Smooth muscle cell (in vitro differentiated cells): ENCODE measurements at regions not wholly inside any gene's neighbourhood (a gene's known extent, or its start where the extent isn't known, plus 50 kb on each side); places are given as distances from the start of the nearest gene placed in this dataset.

ENCODE experiments used
- DNase-seq: peaks from one replicate; lab custom pipeline; 2025; ENCODE audit not compliant: unreplicated experiment; lab: John Stamatoyannopoulos, UW
- H2AFZ ChIP-seq: fragments of 200-600 bp; sonication (generic); 2 replicates; pipeline ENCODE4 v1.6.0; 2016; ENCODE audit warnings: antibody characterized with exemption, low read depth, mild to moderate bottlenecking
- H3F3A ChIP-seq: fragments of 200-600 bp; sonication (generic); 2 replicates; pipeline ENCODE4 v1.6.0; 2017; ENCODE audit warnings: antibody characterized with exemption, low read depth
- H3K27ac ChIP-seq: fragments of 200-600 bp; sonication (generic); 2 replicates; pipeline ENCODE4 v1.5.1; 2016; ENCODE audit warnings: low read depth, mild to moderate bottlenecking
- H3K27me3 ChIP-seq: fragments of 200-600 bp; sonication (generic); 2 replicates; pipeline ENCODE4 v1.6.1; 2016; ENCODE audit warnings: low read depth, mild to moderate bottlenecking
- H3K36me3 ChIP-seq: fragments of 200-600 bp; sonication (generic); 2 replicates; pipeline ENCODE4 v1.5.1; 2016; ENCODE audit warnings: low read depth
- H3K4me1 ChIP-seq: fragments of 200-600 bp; sonication (generic); 2 replicates; pipeline ENCODE4 v1.5.1; 2016; ENCODE audit warnings: low read depth
- H3K4me2 ChIP-seq: fragments of 200-600 bp; sonication (generic); 2 replicates; pipeline ENCODE4 v1.6.0; 2016; ENCODE audit warnings: mild to moderate bottlenecking
- H3K4me3 ChIP-seq: fragments of 200-600 bp; sonication (generic); 2 replicates; pipeline ENCODE4 v1.5.1; 2016; ENCODE audit warnings: mild to moderate bottlenecking
- H3K79me2 ChIP-seq: fragments of 200-600 bp; sonication (generic); 2 replicates; pipeline ENCODE4 v1.6.0; 2016; ENCODE audit warnings: low read depth, mild to moderate bottlenecking
- H3K9ac ChIP-seq: fragments of 200-600 bp; sonication (generic); 2 replicates; pipeline ENCODE4 v1.6.0; 2016; ENCODE audit warnings: low read depth
- H3K9me3 ChIP-seq: fragments of 200-600 bp; sonication (generic); replicated peaks from 2 replicates; pipeline ENCODE4 v1.5.1; 2016; ENCODE audit warnings: low read depth
- H4K20me1 ChIP-seq: fragments of 200-600 bp; sonication (generic); 2 replicates; pipeline ENCODE4 v1.6.0; 2016; ENCODE audit warnings: low read depth
- CTCF ChIP-seq: fragments of 200-600 bp; sonication (generic); IDR thresholded peaks from 2 replicates; pipeline ENCODE4 v1.5.1; 2017; ENCODE audit warnings: borderline replicate concordance, mild to moderate bottlenecking, antibody characterized with exemption; ENCODE audit not compliant: insufficient read depth, poor library complexity, severe bottlenecking
- WGBS: methylation state at CpG from one replicate; pipeline ENCODE4 v1.1.7; 2016; ENCODE audit warnings: low lambda C conversion rate; 5-methylcytosine and 5-hydroxymethylcytosine counted together

GRCh38 chr5:32501071-32502002 is 56.8 kb upstream of the ZFR start:
- H4K20me1 ChIP-seq = no peaks in the 10 kb centered on the region
- H3K4me1 ChIP-seq = peaks cover 29% of the 10 kb centered on the region
- peaks cover 23% of the 10 kb centered on the region for H3F3A ChIP-seq
- no peaks in the 10 kb centered on the region for H3K27me3 ChIP-seq
- no peaks in the 10 kb centered on the region for H3K79me2 ChIP-seq
- H2AFZ ChIP-seq = no peak overlapping the region
- no peaks in the 10 kb centered on the region for H3K36me3 ChIP-seq
- no peak overlapping the region for H3K27ac ChIP-seq
- no peaks in the 10 kb centered on the region for H3K9me3 ChIP-seq
- H3K4me3 ChIP-seq = no peak overlapping the region
- 39% methylated on average over 16 of the region's 16 CpGs for WGBS
- no peak for DNase-seq
- no peak overlapping the region for H3K9ac ChIP-seq
- no peak for TF ChIP-seq CTCF
- peak overlapping the region; percentile 24 for H3K4me2 ChIP-seq

GRCh38 chr5:32500181-32500580 is 55.6 kb upstream of the ZFR start:
- no peak overlapping the region for H2AFZ ChIP-seq
- H4K20me1 ChIP-seq = no peaks in the 10 kb centered on the region
- no peaks in the 10 kb centered on the region for H3K27me3 ChIP-seq
- WGBS = 35% methylated on average over 7 of the region's 7 CpGs
- peaks cover 19% of the 10 kb centered on the region for H3F3A ChIP-seq
- H3K79me2 ChIP-seq = no peaks in the 10 kb centered on the region
- peaks cover 18% of the 10 kb centered on the region for H3K4me1 ChIP-seq
- no peaks in the 10 kb centered on the region for H3K36me3 ChIP-seq
- H3K4me3 ChIP-seq = no peak overlapping the region
- H3K4me2 ChIP-seq = no peak overlapping the region
- no peak for DNase-seq
- no peaks in the 10 kb centered on the region for H3K9me3 ChIP-seq
- H3K9ac ChIP-seq = no peak overlapping the region
- no peak for TF ChIP-seq CTCF
- no peak overlapping the region for H3K27ac ChIP-seq

- H3K4me1 ChIP-seq = peaks cover 9% of the 10 kb centered on the region
- no peak overlapping the region for H3K4me3 ChIP-seq
- no peak for DNase-seq
- no peaks in the 10 kb centered on the region for H4K20me1 ChIP-seq
- WGBS = 76% methylated on average over 2 of the region's 2 CpGs
- no peaks in the 10 kb centered on the region for H3K27me3 ChIP-seq
- H3K9ac ChIP-seq = no peak overlapping the region
- no peaks in the 10 kb centered on the region for H3K9me3 ChIP-seq
- no peak overlapping the region for H3K4me2 ChIP-seq
- no peak overlapping the region for H2AFZ ChIP-seq
- TF ChIP-seq CTCF = no peak
- H3K79me2 ChIP-seq = no peaks in the 10 kb centered on the region
- peaks cover 13% of the 10 kb centered on the region for H3F3A ChIP-seq
- no peak overlapping the region for H3K27ac ChIP-seq
- H3K36me3 ChIP-seq = no peaks in the 10 kb centered on the region
Measured at GRCh38 chr5:32499261-32499660, 54.7 kb upstream of the ZFR start.

GRCh38 chr5:32498484-32498883 is 53.9 kb upstream of the ZFR start:
- H3K36me3 ChIP-seq = no peaks in the 10 kb centered on the region
- TF ChIP-seq CTCF = no peak
- no peaks in the 10 kb centered on the region for H3K27me3 ChIP-seq
- no peaks in the 10 kb centered on the region for H3K9me3 ChIP-seq
- H4K20me1 ChIP-seq = no peaks in the 10 kb centered on the region
- H3K79me2 ChIP-seq = no peaks in the 10 kb centered on the region
- peaks cover 8% of the 10 kb centered on the region for H3F3A ChIP-seq
- H3K9ac ChIP-seq = no peak overlapping the region
- H3K4me1 ChIP-seq = peaks cover 8% of the 10 kb centered on the region
- no peak overlapping the region for H2AFZ ChIP-seq
- no peak overlapping the region for H3K4me3 ChIP-seq
- no peak overlapping the region for H3K4me2 ChIP-seq
- no peak for DNase-seq
- no peak overlapping the region for H3K27ac ChIP-seq
